GM12873 (cell line): ENCODE measurements at regions not wholly inside any gene's neighbourhood (a gene's known extent, or its start where the extent isn't known, plus 50 kb on each side); places are given as distances from the start of the nearest gene placed in this dataset.

Source experiments
- TF ChIP-seq, protein P1 (sequence below): IDR thresholded peaks from 2 replicates; pipeline ENCODE4 v1.5.1; 2012; ENCODE audit warnings: low read depth, mild to moderate bottlenecking, moderate library complexity, low read length, control low read depth; ENCODE audit not compliant: insufficient read depth; ENCODE audit errors: missing control alignments

DNA sequence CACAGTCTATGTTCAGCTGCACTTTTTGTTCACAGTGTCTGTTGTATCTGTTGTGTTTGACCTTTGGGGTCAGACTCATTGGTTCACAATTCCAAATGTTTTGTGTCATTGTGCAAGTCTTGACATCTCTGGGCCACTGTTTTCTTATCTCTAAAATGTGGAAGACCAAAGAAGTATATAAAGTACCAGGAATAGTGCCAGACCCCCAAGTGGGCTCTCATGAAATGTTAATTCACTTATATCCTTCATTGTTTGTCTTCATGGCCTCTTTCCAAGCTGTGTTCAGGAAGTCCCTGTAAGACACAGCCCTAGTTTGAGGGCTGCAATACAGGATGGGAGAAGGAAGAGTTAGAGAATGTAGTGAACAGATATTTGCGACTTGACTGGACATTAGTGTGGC lies 468.3 kb upstream of the BOD1L1 start:
- TF ChIP-seq, protein P1, sequence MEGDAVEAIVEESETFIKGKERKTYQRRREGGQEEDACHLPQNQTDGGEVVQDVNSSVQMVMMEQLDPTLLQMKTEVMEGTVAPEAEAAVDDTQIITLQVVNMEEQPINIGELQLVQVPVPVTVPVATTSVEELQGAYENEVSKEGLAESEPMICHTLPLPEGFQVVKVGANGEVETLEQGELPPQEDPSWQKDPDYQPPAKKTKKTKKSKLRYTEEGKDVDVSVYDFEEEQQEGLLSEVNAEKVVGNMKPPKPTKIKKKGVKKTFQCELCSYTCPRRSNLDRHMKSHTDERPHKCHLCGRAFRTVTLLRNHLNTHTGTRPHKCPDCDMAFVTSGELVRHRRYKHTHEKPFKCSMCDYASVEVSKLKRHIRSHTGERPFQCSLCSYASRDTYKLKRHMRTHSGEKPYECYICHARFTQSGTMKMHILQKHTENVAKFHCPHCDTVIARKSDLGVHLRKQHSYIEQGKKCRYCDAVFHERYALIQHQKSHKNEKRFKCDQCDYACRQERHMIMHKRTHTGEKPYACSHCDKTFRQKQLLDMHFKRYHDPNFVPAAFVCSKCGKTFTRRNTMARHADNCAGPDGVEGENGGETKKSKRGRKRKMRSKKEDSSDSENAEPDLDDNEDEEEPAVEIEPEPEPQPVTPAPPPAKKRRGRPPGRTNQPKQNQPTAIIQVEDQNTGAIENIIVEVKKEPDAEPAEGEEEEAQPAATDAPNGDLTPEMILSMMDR: no peak

DNA sequence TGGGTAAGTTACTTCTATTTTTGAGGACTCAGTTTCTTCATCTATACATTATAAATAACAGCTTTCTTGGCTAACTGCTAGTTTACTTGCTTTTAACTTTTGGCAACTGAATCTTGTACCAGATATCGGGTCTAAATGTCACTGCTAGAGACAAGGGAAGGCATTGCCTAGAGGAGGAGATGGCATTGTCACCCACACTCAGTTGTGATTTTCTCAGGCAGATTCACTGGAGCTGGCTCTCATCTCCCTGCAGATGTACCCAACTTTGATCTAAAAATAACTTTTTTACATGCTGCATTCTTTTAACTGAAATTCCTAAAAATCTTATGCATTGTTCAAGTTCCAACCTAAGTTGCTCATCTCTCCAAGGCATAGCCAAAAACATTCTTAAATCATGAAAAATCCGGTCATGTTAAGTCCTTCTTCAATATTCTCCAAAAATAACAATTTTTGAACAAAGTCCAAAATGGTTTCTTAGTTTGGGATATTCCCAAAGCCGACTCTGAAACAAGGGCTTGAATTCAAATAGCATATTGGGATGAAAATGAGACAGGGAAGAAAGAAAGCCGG lies 469.0 kb upstream of the BOD1L1 start:
- TF ChIP-seq, protein P1: no peak

DNA sequence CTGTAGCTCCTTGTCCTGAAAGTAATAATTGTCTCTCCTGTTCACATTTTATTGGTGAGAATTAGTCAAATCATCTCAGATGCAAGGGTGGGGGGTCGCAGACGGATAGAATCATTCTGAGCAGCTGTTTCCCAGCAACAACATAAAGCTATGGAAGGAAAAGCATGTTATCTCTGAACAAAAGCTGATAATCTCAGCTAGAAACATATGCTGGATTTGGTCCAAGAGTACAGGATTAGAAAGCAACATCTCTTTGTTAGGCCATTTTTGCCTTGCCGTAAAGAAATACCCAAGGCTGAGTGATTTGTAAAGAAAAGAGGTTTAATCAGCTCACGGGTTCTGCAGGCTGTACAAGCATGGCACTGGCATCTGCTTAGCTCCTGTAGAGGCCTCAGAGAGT lies 472.8 kb upstream of the BOD1L1 start:
- TF ChIP-seq, protein P1: no peak

DNA sequence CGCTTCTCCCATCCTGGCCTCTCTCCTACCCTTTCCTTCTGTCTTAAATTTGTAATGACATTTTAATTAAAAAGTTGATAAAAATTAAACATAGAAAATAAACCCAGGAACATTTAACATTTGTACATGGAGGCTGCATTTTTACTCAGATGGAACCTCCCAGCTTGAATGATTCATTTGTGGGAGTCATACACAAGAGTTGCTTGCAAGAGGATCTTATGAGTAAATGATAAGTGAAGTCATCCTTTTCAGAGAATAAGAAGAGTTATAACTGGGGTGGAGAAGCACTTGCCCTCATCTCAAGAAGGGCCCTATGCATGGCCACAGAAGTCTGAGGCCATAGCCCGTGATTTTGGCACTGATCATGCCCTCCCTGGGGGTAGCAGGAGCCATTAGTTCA lies 482.9 kb upstream of the BOD1L1 start:
- TF ChIP-seq, protein P1: no peak

DNA sequence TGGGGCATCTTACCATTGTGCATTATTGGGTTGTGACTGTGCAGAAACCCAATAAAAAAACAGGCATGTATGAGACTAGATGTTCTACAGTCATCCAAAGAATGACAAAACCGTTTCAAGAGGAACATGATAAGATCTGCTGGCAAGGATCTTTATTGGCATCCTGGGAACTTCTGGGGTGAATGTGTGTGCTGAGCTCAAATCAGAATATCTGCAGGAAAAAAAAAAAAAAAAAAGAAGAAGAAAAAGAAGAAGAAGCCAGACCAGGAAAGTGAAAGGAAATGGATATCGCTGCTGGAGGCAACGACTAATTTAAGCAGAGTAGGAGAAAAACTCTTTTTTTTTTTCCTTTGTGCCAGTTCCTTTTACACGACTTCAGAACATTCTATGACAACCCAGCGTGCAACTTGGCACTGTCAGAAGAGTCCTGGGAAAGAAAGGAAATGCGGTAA lies 484.2 kb upstream of the BOD1L1 start:
- TF ChIP-seq, protein P1: no peak

DNA sequence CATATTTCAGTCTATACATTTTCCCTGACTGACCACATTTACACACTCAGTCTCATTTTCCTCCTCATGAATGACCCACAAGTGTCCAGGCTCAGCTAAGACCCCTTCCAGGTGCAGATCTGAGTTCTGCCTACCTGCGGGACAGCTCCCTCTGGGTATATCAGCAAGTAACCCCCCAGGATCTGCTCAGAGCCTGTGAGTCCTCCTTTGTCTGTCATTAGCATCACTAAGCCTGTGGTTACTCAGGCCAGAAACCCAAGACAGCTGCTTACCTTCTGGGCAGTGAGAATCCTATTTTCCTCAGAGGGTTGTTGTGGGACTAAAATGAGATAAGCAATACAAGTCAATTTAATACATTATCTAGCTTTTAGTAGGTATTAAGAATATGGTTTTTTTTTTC lies 487.6 kb upstream of the BOD1L1 start:
- TF ChIP-seq, protein P1: no peak

DNA sequence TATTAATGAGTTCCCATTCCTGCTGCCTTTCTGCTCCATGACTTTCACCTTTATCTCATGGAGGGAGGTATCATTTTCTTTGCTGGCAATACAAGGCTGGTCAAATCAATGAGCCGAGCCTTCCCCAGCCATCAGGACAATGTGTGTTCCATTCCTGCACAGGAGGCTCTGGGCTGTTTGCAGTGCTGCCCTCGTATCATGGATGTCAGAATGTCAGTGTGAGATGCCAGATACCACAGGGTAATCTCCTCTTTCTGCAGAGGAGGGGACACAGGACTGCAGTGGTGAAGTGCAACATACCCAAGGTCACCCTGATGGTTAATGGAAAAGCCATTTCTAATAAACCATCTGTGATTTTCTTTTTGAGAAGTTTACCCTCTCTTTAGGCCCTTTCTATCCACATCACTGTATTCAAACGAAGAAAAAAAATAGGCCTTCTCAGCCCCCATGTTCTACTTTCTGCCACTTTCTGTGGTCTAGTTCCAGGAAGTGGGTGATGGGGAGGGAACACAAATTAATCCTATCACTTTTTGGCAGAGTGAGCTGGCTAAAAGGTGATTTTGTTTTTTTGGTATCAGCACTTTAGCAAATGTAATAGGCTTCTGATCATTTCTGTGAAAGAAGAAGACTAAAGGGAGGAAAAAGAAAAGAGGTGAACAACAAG lies 490.2 kb upstream of the BOD1L1 start:
- TF ChIP-seq, protein P1: no peak
